Activated T-cell treated with anti-CD3 and anti-CD28 coated beads for 1 hour (primary cell): ENCODE measurements at regions not wholly inside any gene's neighbourhood (a gene's known extent, or its start where the extent isn't known, plus 50 kb on each side); places are given as distances from the start of the nearest gene placed in this dataset.

ENCODE experiments used
- DNase-seq: peaks from one replicate; pipeline ENCODE4 v3.0.0-alpha.2; 2020; ENCODE audit warnings: low read depth

- DNase-seq: no peak
Observed at GRCh38 chr16:11474617-11475291, 112.0 kb downstream of the LITAF start.

DNA sequence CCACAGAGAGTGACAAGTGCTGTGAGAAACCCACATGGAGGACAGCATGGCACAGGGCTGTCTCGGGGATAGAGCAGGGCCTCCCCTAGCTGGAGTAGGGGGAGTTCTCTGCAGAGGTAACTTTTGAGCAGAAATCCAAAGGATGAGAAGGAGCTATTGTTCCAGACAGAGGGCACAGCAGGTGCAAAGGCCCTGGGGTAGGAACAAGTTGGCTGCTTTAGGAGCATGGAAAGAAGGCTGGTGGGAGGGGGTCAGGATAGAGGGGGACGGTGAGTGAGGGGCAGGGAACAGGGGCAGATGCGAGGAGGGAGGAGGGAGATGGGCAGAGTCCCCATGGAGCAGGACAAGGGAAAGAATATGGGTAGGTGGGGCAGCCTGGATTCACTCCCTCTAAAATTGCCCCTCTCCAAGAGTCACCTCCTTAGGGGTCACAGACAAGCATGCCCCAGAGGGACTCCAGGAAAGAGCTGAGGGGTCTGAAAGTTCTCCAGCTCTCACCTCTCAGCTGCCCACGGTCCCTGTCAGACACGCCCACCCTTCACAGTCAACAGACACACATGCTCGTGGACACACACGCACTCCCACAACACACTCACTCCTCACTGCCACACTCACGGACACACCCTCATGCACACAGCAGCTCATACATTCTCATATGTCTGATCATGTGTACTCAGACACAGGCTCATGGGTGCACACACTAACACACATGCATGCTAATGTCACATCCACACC lies 110.7 kb downstream of the LITAF start:
- no peak for DNase-seq

DNA sequence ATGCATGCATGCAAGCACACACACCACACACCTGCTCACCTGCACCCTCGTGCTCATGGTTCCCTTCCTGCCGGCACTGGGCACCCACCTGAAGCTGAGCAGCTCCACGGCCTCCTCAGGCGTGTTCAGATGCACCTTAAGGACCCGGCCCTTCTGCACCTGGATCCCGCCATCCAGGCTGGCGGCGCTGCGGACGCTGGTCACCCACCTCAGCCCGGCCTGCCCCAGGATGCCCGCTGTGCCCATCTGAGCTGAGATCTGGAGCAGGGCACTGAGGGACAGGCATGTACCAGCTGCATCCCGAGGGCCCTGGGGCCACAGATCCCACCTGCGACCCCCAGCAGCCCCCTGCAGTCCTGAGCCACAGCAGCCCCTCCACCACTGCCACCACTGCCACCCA lies 110.0 kb downstream of the LITAF start:
- no peak for DNase-seq

- DNase-seq: no peak
Observed at GRCh38 chr16:11478431-11479119, 108.1 kb downstream of the LITAF start.

DNA sequence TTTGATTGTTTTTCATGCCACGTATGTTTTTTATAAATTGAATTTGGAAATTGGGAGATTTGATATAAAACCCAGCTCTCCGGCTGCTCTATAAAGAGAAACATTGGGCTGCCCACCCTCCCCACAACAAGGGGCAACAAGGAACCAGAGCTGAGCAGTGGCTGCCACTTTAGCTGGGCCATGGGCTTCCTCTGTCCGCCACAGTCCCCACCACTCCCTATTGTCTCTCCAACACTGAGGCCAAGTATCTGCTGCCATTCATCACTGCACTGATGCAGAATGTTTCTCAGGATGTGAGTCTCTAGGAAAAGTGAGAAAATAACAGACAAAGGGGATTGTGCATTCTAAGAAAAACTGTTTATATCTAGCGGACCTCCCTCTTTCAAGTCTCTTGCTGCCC lies 106.8 kb downstream of the LITAF start:
- no peak for DNase-seq

DNA sequence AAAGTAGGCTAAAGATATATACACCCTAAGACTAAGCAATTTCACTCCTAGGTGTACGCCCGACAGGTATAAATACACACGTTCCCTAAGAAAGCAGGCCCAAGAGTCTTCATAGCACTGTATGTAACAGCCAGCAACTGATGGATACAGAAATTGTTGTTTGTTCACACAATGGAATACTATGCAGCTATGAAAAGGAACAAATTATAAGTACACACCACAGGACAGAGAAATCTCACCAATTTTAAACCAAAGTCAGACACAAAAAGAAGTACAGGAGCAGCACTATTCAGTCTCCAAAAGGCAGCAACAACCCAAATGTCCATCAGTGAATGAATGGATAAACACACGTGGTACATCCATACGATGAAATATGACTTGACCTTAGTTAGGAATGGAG lies 106.1 kb downstream of the LITAF start:
- DNase-seq: no peak

DNA sequence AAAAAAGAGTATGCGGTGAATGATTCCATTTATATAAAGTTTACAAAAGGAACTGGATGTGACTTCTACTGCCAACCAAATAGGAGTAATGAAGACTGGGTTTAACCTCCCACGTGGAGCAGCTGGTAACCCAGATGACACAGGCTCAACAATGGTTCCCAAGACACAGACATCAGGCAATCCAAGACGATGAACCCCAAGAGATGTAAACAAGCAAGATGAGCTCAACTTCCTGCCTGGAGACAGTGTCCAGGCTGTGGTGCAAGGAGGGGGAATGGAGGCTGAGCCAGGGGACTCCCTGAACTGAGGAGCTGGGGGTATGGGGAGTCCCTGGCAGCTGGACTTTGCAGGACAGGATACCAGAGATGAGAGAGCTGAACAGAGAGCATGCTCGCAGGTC lies 104.7 kb downstream of the LITAF start:
- no peak for DNase-seq

DNA sequence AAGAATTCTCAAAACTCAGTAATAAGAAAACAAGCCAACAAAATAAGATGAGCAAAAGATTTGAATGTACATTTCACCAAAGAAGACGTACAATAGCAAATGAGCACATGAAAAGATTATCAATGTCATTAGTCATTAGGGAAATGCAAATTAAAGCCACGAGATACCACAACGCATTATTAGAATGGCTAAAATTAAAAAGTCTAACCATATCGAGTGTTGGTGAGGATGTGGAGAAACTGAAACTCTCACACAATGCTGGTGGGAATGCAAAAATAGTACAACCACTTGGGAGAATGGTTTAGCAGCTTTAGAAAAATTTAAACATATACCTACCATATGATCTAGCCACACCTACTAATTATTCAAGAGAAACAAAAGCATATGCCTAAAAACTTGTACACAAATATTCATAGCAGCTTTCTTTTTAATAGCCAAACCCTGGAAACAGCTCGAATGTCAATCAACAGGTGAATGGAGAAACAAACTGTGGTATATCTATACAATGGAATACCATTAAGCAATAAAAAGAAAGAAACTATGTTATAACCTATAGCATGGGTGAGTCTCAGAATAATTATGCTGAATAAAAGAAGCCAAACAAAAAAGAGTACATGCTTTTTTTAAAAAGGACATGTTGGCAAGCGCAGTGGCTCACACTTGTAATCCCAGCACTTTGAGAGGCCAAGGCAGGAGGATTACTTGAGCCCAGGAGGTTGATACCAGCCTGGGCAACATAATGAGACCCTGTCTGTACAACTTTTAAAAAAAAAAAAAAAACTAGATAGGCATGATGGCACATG lies 103.6 kb downstream of the LITAF start:
- DNase-seq: no peak

- DNase-seq: no peak
Observed at GRCh38 chr16:11484691-11485258, 101.9 kb downstream of the LITAF start.

- no peak for DNase-seq
Observed at GRCh38 chr16:11485676-11486075, 101.0 kb downstream of the LITAF start.

- DNase-seq: no peak
Observed at GRCh38 chr16:11487289-11487688, 99.4 kb downstream of the LITAF start.

GRCh38 chr16:11488304-11488703 lies 98.4 kb downstream of the LITAF start:
- no peak for DNase-seq

DNA sequence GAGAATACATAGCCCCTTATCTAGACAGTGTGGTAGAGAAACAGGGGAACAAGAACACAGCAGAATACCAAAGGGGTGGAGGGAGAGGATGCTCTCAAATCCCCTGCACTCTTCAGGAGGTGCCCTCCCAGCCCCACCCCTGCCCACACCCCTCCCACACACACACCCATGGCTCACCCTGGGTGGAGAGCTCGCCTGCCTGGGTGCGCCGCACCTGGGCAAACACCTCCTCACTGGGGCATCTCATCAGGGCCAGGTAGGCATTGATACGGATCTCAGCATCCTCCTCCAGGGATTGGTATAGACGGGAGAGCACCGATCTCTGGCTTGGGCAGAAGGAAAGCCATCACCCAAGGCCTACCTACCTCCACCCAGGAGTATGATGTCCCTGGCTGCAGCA lies 95.2 kb downstream of the LITAF start:
- no peak for DNase-seq

DNA sequence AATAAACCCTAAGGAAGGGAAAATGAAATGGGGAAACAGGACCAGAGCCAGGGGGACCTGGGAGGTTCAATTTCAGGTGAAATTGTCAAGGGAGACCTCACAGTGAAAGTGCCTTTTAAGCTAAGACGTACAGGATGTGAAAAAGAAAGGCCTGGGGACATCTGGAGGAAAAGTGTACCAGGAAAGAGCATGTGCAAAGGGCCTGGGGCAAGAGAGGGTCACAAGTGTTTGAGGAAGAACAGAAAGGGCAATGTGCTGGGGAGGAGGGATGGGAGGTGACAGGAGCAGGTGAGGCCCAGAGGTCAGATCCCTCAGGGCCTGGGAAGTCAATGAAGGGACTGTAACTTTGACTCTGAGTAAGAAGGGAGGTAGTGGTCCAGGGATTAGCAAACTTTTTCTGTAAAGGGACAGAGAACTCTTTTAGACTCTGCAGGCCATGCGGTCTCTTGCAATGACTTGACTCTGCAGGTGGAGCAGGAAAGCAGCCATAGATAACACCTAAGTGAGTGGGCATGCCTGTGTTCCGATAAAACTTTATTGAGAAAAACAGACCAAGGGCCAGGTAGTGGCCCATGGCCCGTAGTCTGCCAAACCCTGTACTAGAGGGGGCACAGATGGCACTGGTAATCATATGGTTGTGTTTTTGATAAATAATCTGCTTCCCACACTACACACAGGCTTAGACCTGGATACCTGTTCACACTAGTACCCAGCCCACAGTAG lies 93.8 kb downstream of the LITAF start:
- no peak for DNase-seq

DNA sequence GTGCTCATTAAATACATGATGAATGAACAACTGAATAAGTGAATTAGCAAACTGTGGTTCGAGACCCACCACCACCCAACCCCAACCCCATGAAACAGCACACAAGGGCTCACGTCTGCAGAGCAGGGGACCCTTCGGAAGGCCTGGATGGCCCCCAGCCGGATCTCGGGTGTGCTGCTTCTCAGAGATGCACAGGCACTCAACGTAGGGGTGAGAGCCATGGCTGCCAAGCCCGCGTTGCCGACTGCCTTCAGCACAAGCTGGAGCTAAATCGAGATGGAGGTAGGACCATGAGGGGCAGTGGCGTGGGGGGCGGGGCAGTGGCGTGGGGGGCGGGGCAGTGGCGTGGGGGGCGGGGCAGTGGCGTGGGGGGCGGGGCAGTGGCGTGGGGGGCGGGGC lies 93.2 kb downstream of the LITAF start:
- no peak for DNase-seq

DNA sequence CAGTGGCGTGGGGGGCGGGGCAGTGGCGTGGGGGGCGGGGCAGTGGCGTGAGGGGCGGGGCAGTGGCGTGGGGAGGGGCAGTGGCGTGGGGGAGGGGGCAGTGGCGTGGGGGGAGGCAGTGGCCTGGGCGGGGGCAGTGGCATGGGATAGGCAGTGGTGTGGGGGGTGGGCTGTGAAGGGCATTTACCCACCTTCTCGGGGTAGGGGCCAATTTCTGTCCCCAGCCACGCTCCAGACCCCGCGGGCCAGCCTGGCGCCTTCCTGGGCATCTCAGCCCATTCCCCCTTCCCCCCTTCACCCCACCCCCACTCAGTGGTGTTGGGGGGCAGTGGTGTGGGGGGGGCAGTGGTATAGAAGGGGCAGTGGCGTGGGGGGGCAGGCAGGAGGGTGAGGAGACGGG lies 92.7 kb downstream of the LITAF start:
- DNase-seq: no peak

DNA sequence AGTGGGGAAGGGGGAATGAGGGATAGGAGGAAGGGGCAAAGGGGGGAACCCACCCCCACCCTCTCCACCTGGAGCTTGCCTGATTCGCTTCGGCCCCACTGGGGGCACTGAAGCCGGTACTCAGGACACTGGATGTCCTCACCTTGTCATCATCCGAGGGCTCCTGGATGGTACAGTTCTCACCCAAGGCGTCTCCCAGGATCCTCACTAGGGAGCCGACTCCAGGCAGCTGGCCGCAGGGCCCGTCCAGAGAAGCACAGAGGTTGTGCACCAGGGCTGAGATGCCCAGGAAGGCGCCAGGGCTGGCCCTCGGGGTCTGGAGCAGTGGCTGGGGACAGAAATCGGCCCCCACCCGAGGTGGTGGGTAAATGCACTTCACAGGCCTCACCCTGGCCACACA lies 92.3 kb downstream of the LITAF start:
- no peak for DNase-seq

GRCh38 chr16:11495066-11495407 lies 91.7 kb downstream of the LITAF start:
- DNase-seq: no peak
